K562 (cell line): ENCODE measurements at regions not wholly inside any gene's neighbourhood (a gene's known extent, or its start where the extent isn't known, plus 50 kb on each side); places are given as distances from the start of the nearest gene placed in this dataset.

Experiments
- ATAC-seq: fragments of 200-7000 bp; cut with Tn5 transposase; 3 replicates; pipeline ENCODE4 v1.9.1; 2020; ENCODE audit warnings: moderate library complexity
- BruUV-seq: library from RNA; stranded (reverse); fragments of 400-500 nt; replicated peaks from 2 replicates; lab custom pipeline; 2021; lab: Mats Ljungman, UMichigan
- CTCF ChIA-PET: fragments of 300-600 bp; formaldehyde crosslinking; extraction: SDS; loops from one replicate; lab custom pipeline; 2021; ENCODE audit warnings: low intra/inter-chr PET ratio; lab: Yijun Ruan, JAX
- POLR2A ChIA-PET: fragments of 300-600, 350-650 bp; sonication (Branson Sonifier 250); formaldehyde crosslinking; extraction: SDS; loops from one replicate; lab custom pipeline; 2021; ENCODE audit warnings: antibody characterized with exemption, inconsistent platforms; lab: Yijun Ruan, JAX
- DNase-seq, 4 experiments: peaks; one replicate each; pipeline versions ENCODE4 v3.0.0 to v3.0.0-alpha.2; 2011 to 2018; ENCODE audit warnings: low spot score in 3 of 4, mixed read lengths in 3 of 4; ENCODE audit errors: extremely low read depth in 1 of 4
- FAIRE-seq: peaks from 2 replicates; lab custom pipeline; 2011; peaks lifted over from hg19 to GRCh38; lab: Jason Lieb, UNC
- H2AFZ ChIP-seq: 2 replicates; pipeline ENCODE4 v1.6.0; 2011; ENCODE audit warnings: low read depth, low read length, control low read depth, inconsistent platforms
- H3K27ac ChIP-seq: fragments of 200-600 bp; 3 replicates; pipeline ENCODE4 v1.8.0; 2011; ENCODE audit warnings: low read depth, mild to moderate bottlenecking, control low read depth, inconsistent platforms, low read length, moderate library complexity, mixed read lengths; ENCODE audit errors: extremely low read depth
- H3K27me3 ChIP-seq, 2 experiments: fragments of 300-600 bp in 1 of 2; 2 replicates in 1 of 2; 3 replicates in 1 of 2; pipeline versions ENCODE4 v1.6.0 to v1.8.0; 2011; ENCODE audit warnings: inconsistent platforms in 2 of 2, low read length in 2 of 2, mild to moderate bottlenecking in 1 of 2, mixed read lengths in 1 of 2, moderate library complexity in 1 of 2; ENCODE audit not compliant: control insufficient read depth in 2 of 2, insufficient read depth in 2 of 2
- H3K36me3 ChIP-seq: fragments of 300-600 bp; 3 replicates; pipeline ENCODE4 v1.8.0; 2011; ENCODE audit warnings: mild to moderate bottlenecking, low read length, inconsistent platforms; ENCODE audit not compliant: control insufficient read depth, insufficient read depth
- H3K4me1 ChIP-seq, 2 experiments: fragments of 200-600 bp in 1 of 2; replicated peaks in 1 of 2; 2 replicates in 1 of 2; 3 replicates in 1 of 2; pipeline versions ENCODE4 v1.5.1 to v1.8.0; 2011; ENCODE audit warnings: inconsistent platforms in 2 of 2, low read length in 2 of 2, mild to moderate bottlenecking in 1 of 2, mixed read lengths in 1 of 2, moderate library complexity in 1 of 2; ENCODE audit not compliant: control insufficient read depth in 2 of 2, insufficient read depth in 2 of 2
- H3K4me2 ChIP-seq: 2 replicates; pipeline ENCODE4 v1.6.1; 2011; ENCODE audit warnings: low read length, control low read depth, inconsistent platforms, mixed read lengths; ENCODE audit not compliant: insufficient read depth
- H3K4me3 ChIP-seq: fragments of 200-600 bp; sonication (generic), shearing (Covaris generic); 2 replicates; pipeline ENCODE4 v1.5.1; 2016; ENCODE audit warnings: control low read depth, inconsistent platforms
- H3K79me2 ChIP-seq: fragments of 200-600 bp; 3 replicates; pipeline ENCODE4 v1.8.0; 2011; ENCODE audit warnings: low read length, inconsistent platforms; ENCODE audit not compliant: control insufficient read depth, insufficient read depth
- H3K9ac ChIP-seq, 2 experiments: 2 replicates each; pipeline versions ENCODE4 v1.6.0 to v1.6.1; 2011; ENCODE audit warnings: low read depth in 2 of 2, low read length in 2 of 2, control low read depth in 1 of 2, inconsistent platforms in 1 of 2, mild to moderate bottlenecking in 1 of 2, mixed read lengths in 1 of 2; ENCODE audit not compliant: insufficient read depth in 1 of 2
- H3K9me1 ChIP-seq: one replicate; pipeline ENCODE4 v1.6.0; 2011; ENCODE audit warnings: inconsistent platforms, mild to moderate bottlenecking, low read length, moderate library complexity; ENCODE audit not compliant: control insufficient read depth, insufficient read depth
- H3K9me3 ChIP-seq: replicated peaks from 2 replicates; pipeline ENCODE4 v1.5.1; 2011; ENCODE audit warnings: low read depth, low read length, inconsistent platforms; ENCODE audit not compliant: control insufficient read depth, insufficient read depth
- H4K20me1 ChIP-seq: replicated peaks from 2 replicates; pipeline ENCODE4 v1.6.1; 2011; ENCODE audit warnings: low read length, inconsistent platforms, mixed read lengths; ENCODE audit not compliant: control insufficient read depth, insufficient read depth
- CREBBP ChIP-seq: IDR thresholded peaks from one replicate; pipeline ENCODE4 v1.6.1; 2012; ENCODE audit warnings: low read depth, mild to moderate bottlenecking, control low read depth, inconsistent platforms, low read length
- EHMT2 ChIP-seq: fragments of 450-650 bp; IDR thresholded peaks from 2 replicates; pipeline ENCODE4 v1.6.1; 2018; ENCODE audit warnings: antibody characterized with exemption
- FOXJ3 ChIP-seq: sonication (generic); formaldehyde crosslinking; IDR thresholded peaks from 2 replicates; pipeline ENCODE4 v1.4.0; 2020; ENCODE audit warnings: mild to moderate bottlenecking, missing genetic modification reagents
- GATAD2A ChIP-seq: fragments of 450-650 bp; IDR thresholded peaks from 2 replicates; pipeline ENCODE4 v1.6.1; 2017
- GATAD2B ChIP-seq: fragments of 450-650 bp; IDR thresholded peaks from 2 replicates; pipeline ENCODE4 v1.6.1; 2017; ENCODE audit warnings: mild to moderate bottlenecking, borderline replicate concordance
- JUNB ChIP-seq: fragments of 450-650 bp; formaldehyde crosslinking; conservative IDR thresholded peaks from 2 replicates; pipeline ENCODE4 v1.4.0; 2020; ENCODE audit warnings: mild to moderate bottlenecking
- RNF2 ChIP-seq: sonication (generic); IDR thresholded peaks from 2 replicates; pipeline ENCODE4 v1.6.1; 2016
- STAT5A ChIP-seq: IDR thresholded peaks from 2 replicates; pipeline ENCODE4 v1.6.1; 2012; ENCODE audit warnings: low read length, inconsistent platforms, borderline replicate concordance
- TEAD2 ChIP-seq: fragments of 450-650 bp; IDR thresholded peaks from 2 replicates; pipeline ENCODE4 v1.6.1; 2016; ENCODE audit warnings: missing genetic modification characterization, control low read depth, missing compliant biosample characterization
- ZNF274 ChIP-seq: IDR thresholded peaks from 2 replicates; pipeline ENCODE4 v1.6.1; 2011; ENCODE audit warnings: low read depth, mild to moderate bottlenecking, low read length, moderate library complexity, borderline replicate concordance
- WGBS: fragments of 100-300 bp; shearing (Covaris generic); methylation state at CpG from one replicate; pipeline ENCODE4 v1.1.6; 2016; ENCODE audit warnings: low coverage, mixed read lengths; ENCODE audit not compliant: insufficient coverage; ENCODE audit errors: missing lambda C conversion rate; 5-methylcytosine and 5-hydroxymethylcytosine counted together
- in situ Hi-C: fragments of 300-500 bp; cut with MboI; formaldehyde crosslinking; loops from 4 replicates; pipeline ENCODE4 v1.15.0; 2018; ENCODE audit warnings: inconsistent platforms, mixed read lengths
- intact Hi-C: fragments of 100-400 bp; cut with micrococcal nuclease; formaldehyde crosslinking; loops from 2 replicates; pipeline ENCODE4 v1.14.2; 2022
- TF ChIP-seq, protein P1 (sequence below): IDR thresholded peaks from 3 replicates; pipeline ENCODE4 v1.6.1; 2011; ENCODE audit warnings: borderline replicate concordance, mild to moderate bottlenecking; ENCODE audit not compliant: insufficient read length, insufficient read depth
- TF ChIP-seq, protein P2 (sequence below): sonication (generic); formaldehyde crosslinking; IDR thresholded peaks from 2 replicates; pipeline ENCODE4 v1.8.0; 2022; ENCODE audit warnings: mild to moderate bottlenecking, missing genetic modification reagents

DNA sequence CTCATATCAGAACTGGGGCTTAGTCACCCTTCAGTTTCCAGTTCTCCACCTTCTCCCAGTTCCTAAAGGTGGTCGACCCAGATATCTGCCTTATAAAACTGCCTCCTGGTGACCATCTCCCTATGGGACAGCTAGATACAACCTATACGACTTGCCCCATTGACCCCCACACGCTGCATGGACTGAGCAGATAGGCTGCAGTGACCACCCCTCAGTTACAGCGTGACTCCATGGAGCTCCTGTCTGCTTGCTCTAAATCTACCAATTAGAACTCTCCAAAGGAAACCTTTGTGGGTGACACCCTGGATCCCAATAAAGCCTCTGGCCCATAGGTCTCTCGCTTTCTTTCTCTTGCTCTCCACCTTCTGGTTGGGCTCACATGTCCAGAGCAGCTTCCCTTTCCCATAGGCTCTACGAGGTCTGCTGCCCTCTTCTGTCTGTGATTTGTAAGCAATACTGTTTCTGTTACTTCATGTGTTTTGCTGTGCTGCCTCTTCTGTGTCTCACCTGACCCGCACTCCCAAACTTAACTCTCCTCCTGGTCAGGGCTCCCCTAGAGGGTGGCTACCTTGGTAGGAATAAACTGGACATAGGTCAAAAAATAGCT lies 971.3 kb upstream of the FAM98A start:
- BruUV-seq: no TSS peak
- intact Hi-C loops (no loop called here), in situ Hi-C loops (no loop called here)
- FAIRE-seq: no peak
- no peak for ATAC-seq
- Histone ChIP-seq H3K9ac (no peak overlapping the region), H3K79me2 (no peaks in the 10 kb centered on the region), H3K36me3 (no peaks in the 10 kb centered on the region), H3K27ac (no peak overlapping the region), H3K4me3 (no peak overlapping the region), H3K9me1 (no peaks in the 10 kb centered on the region), H4K20me1 (no peaks in the 10 kb centered on the region), H3K27me3 (no peaks in the 10 kb centered on the region), H3K4me2 (no peak overlapping the region), H2AFZ (no peak overlapping the region), H3K9me3 (no peaks in the 10 kb centered on the region), H3K4me1 (no peaks in the 10 kb centered on the region)
- TF ChIP-seq RNF2: no peak
- DNase-seq: no peak
- 0% methylated on average over 7 of the region's 7 CpGs for WGBS
- CTCF ChIA-PET: no interaction called here
- POLR2A ChIA-PET: no interaction called here

DNA sequence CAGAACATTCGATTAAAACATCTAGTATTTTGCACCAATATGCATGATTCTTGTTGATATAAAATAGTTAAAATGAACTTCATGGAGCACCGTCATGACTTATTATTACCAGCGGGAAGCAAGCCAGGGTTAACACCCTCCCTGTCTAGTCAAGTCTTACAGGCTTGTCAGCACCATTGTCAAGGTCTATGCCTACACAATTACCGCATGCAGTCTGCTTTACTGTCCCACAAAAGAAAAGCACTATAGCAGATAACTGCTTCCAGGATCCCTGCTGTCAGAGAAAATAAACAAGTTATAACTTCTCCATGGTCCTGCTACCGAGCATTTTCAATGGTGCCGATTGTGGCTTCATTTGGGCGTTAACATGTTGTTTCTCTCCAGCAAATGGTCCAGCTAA lies 968.0 kb upstream of the FAM98A start:
- Histone ChIP-seq H3K79me2 (no peaks in the 10 kb centered on the region), H3K27ac (no peak overlapping the region), H3K4me2 (no peak overlapping the region), H3K4me3 (no peak overlapping the region), H3K9me3 (no peaks in the 10 kb centered on the region), H3K36me3 (no peaks in the 10 kb centered on the region), H3K9ac (no peak overlapping the region), H2AFZ (no peak overlapping the region), H3K27me3 (no peaks in the 10 kb centered on the region), H3K4me1 (no peaks in the 10 kb centered on the region), H3K9me1 (no peaks in the 10 kb centered on the region), H4K20me1 (no peaks in the 10 kb centered on the region)
- CTCF ChIA-PET: no interaction called here
- WGBS: 0% methylated on average over 7 of the region's 7 CpGs
- BruUV-seq: no TSS peak
- in situ Hi-C loops: no loop called here
- ATAC-seq: no peak
- DNase-seq: no peak
- FAIRE-seq: no peak
- POLR2A ChIA-PET: no interaction called here
- intact Hi-C loops: no loop called here
- TF ChIP-seq, protein P1, sequence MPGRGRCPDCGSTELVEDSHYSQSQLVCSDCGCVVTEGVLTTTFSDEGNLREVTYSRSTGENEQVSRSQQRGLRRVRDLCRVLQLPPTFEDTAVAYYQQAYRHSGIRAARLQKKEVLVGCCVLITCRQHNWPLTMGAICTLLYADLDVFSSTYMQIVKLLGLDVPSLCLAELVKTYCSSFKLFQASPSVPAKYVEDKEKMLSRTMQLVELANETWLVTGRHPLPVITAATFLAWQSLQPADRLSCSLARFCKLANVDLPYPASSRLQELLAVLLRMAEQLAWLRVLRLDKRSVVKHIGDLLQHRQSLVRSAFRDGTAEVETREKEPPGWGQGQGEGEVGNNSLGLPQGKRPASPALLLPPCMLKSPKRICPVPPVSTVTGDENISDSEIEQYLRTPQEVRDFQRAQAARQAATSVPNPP: no peak
- TF ChIP-seq TEAD2 (no peak), ZNF274 (no peak), CREBBP (no peak), JUNB (no peak), GATAD2B (no peak), STAT5A (no peak), EHMT2 (no peak), GATAD2A (no peak), FOXJ3 (CRISPR knock-in tag) (no peak)
- TF ChIP-seq, protein P2, sequence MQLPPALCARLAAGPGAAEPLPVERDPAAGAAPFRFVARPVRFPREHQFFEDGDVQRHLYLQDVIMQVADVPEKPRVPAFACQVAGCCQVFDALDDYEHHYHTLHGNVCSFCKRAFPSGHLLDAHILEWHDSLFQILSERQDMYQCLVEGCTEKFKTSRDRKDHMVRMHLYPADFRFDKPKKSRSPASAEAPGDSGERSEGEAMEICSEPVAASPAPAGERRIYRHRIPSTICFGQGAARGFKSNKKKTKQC (CRISPR knock-in tag): no peak
